ENCODE measurements at regions not wholly inside any gene's neighbourhood (a gene's known extent, or its start where the extent isn't known, plus 50 kb on each side); places are given as distances from the start of the nearest gene placed in this dataset.
"Not testable (repeated sequence)": the region's sequence is repeated elsewhere in the genome, so short reads cannot be mapped to it uniquely, and the experiment has no call there.

- Mint-ChIP-seq H3K36me3 (ENCODE audit: low read depth) (no peaks in the 10 kb centered on the region), H3K9me3 (no peaks in the 10 kb centered on the region), H3K4me1 (no peaks in the 10 kb centered on the region), H3K4me3 (no peak overlapping the region), H3K27ac (no peak overlapping the region), H3K27me3 (peaks cover 38% of the 10 kb centered on the region)
- ChIA-PET CTCF (interaction anchor here (0.6 kb wide), 1 partner anchor 17 kb away, joined by 3 read pairs; no protein-coding TSS in a partner anchor), POLR2A (no interaction called here)
- DNase-seq, result no peak
These were observed 65.3 kb downstream of the CDO1 start for GRCh38 chr5:115751176-115751575.

GRCh38 chr5:115749016-115749415 lies 67.4 kb downstream of the CDO1 start:
- no peak for DNase-seq
- ChIA-PET POLR2A (no interaction called here), CTCF (interaction anchor here (1.3 kb wide), 1 partner anchor 10 kb away, joined by 4 read pairs; no protein-coding TSS in a partner anchor)
- H3K27ac Mint-ChIP-seq, result no peak overlapping the region
- H3K4me1 Mint-ChIP-seq, result no peaks in the 10 kb centered on the region
- peaks cover 7% of the 10 kb centered on the region for H3K9me3 Mint-ChIP-seq
- H3K36me3 Mint-ChIP-seq (ENCODE audit: low read depth), result no peaks in the 10 kb centered on the region
- H3K27me3 Mint-ChIP-seq, result peaks cover 38% of the 10 kb centered on the region
- no peak overlapping the region for H3K4me3 Mint-ChIP-seq

DNA sequence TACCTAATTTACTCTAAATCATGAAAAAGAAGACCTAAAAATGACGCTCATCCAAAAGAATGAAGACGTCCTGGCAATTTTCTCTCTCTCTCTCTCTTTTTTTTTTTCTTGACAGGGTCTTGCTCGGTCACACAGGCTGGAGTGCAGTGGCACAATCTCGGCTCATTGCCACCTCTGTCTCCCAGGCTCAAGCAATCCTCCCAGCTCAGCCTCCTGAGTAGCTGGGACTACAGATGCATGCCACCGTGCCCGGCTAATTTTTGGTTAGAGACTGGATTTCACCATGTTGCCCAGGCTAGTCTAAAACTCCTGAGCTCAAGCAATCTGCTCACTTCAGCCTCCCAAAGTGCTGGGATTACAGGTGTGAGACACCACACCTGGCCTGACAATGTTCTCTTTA lies 77.2 kb downstream of the CDO1 start:
- peaks cover 27% of the 10 kb centered on the region for H3K27me3 Mint-ChIP-seq

DNA sequence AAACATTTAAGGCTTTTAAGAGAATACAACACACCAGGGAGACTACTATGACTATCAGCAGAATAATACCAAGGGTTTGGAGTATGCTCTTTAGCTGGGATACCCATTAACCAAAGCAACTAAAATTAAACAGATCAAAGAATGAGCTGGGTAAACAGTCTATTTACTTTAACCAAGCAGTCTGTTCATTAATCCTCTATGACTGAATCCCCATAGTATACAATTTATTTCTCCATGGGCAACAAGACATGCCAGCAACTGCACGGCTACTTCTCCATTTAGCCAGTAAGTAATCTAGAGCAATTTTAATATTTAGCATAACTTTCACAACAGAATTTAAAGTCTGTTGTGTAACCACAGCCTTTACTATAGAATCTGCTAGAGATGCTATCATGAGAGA lies 77.6 kb downstream of the CDO1 start:
- POLR2A ChIA-PET, result no interaction called here
- Mint-ChIP-seq H3K4me1 (peaks cover 2% of the 10 kb centered on the region), H3K36me3 (ENCODE audit: low read depth) (no peaks in the 10 kb centered on the region), H3K27me3 (peaks cover 28% of the 10 kb centered on the region), H3K4me3 (no peak overlapping the region), H3K9me3 (peaks cover under 1% of the 10 kb centered on the region), H3K27ac (no peak overlapping the region)
- no peak for DNase-seq
- CTCF ChIA-PET, result interaction anchor here (1.3 kb wide), 1 partner anchor 11 kb away, joined by 4 read pairs; no protein-coding TSS in a partner anchor

More for the DNA sequence above, 77.2 kb downstream of the CDO1 start:
- H3K27ac Mint-ChIP-seq; H3K4me3 Mint-ChIP-seq; DNase-seq; H3K9me3 Mint-ChIP-seq; POLR2A ChIA-PET; H3K36me3 Mint-ChIP-seq (ENCODE audit: low read depth); H3K4me1 Mint-ChIP-seq: not testable (repeated sequence)
- CTCF ChIA-PET, result interaction anchor here (1.3 kb wide), 1 partner anchor 10 kb away, joined by 4 read pairs; no protein-coding TSS in a partner anchor

DNA sequence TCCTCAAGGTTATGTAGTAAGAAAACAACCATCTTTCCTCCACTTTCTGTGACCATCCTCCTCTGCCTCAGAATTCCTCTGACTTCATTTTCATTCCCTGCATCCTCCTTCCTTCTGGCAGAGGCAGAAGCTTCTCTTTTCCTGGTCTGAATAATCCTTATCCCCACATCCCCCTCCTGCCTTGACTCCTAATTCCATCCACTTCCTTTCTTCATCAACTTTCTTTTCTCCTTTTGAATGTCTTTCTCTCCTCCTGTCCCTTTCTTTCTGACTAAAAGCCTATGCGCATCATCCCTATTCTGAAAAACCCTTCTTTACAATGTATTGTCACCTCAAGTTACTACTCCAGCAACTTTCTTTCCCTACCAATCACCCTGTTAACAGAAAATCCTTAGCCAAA lies 79.0 kb downstream of the CDO1 start:
- no peak for DNase-seq
- H3K27ac Mint-ChIP-seq, result no peak overlapping the region
- H3K36me3 Mint-ChIP-seq (ENCODE audit: low read depth), result no peaks in the 10 kb centered on the region
- peaks cover 33% of the 10 kb centered on the region for H3K27me3 Mint-ChIP-seq
- H3K9me3 Mint-ChIP-seq, result no peaks in the 10 kb centered on the region
- CTCF ChIA-PET, result no interaction called here
- POLR2A ChIA-PET, result no interaction called here
- peaks cover 2% of the 10 kb centered on the region for H3K4me1 Mint-ChIP-seq
- no peak overlapping the region for H3K4me3 Mint-ChIP-seq

DNA sequence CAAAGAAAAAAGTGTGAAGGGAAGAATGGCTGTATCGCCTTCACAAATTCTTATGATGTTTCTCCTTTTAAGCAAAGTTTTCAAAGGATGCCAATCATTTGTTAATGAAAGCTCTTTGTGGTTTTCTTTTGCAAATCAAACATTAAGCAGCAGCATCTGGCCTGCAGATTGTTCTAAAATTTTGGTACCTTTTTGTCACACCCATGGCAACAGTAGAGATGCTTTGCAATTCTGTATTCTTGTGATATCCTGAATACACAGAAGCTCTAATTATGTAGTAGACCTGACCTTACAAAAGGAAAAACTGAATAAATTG lies 79.8 kb downstream of the CDO1 start:
- no peaks in the 10 kb centered on the region for H3K9me3 Mint-ChIP-seq
- peaks cover 2% of the 10 kb centered on the region for H3K4me1 Mint-ChIP-seq
- H3K4me3 Mint-ChIP-seq, result no peak overlapping the region
- no peak for DNase-seq
- ChIA-PET POLR2A (no interaction called here), CTCF (no interaction called here)
- peaks cover 35% of the 10 kb centered on the region for H3K27me3 Mint-ChIP-seq
- no peak overlapping the region for H3K27ac Mint-ChIP-seq
- H3K36me3 Mint-ChIP-seq (ENCODE audit: low read depth), result no peaks in the 10 kb centered on the region

- DNase-seq, result no peak
- H3K4me3 Mint-ChIP-seq, result no peak overlapping the region
- peaks cover 2% of the 10 kb centered on the region for H3K4me1 Mint-ChIP-seq
- POLR2A ChIA-PET, result no interaction called here
- no peak overlapping the region for H3K27ac Mint-ChIP-seq
- peaks cover 36% of the 10 kb centered on the region for H3K27me3 Mint-ChIP-seq
- no peaks in the 10 kb centered on the region for H3K9me3 Mint-ChIP-seq
- CTCF ChIA-PET, result no interaction called here
- H3K36me3 Mint-ChIP-seq (ENCODE audit: low read depth), result no peaks in the 10 kb centered on the region
These were observed 80.3 kb downstream of the CDO1 start for GRCh38 chr5:115736004-115736689.

- no peak for DNase-seq
- Mint-ChIP-seq H3K36me3 (ENCODE audit: low read depth) (no peaks in the 10 kb centered on the region), H3K4me1 (peaks cover 2% of the 10 kb centered on the region), H3K4me3 (no peak overlapping the region), H3K9me3 (no peaks in the 10 kb centered on the region), H3K27ac (no peak overlapping the region), H3K27me3 (peaks cover 34% of the 10 kb centered on the region)
- POLR2A ChIA-PET, result no interaction called here
- CTCF ChIA-PET, result no interaction called here
These were observed 81.1 kb downstream of the CDO1 start for GRCh38 chr5:115735108-115735998.

DNA sequence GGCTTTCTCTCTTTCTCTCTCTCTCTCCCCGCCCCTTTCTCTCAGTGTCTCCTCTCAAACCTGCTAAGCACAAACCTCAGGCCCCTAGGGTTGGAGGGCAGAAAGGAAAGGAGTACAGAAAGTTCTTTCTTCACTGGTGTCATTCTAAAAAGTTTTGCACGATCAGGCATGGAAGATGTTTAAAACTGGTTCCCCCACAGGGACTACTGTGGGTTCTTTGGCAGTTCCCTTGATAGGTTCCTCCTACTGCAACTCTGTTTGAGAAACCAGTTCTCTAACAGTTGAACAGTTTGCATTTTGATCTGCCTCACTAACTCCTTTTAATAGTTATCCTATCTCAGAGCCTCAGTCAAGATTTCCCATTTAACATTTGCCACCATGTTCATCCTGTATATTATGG lies 82.9 kb downstream of the CDO1 start:
- CTCF ChIA-PET, result no interaction called here
- Mint-ChIP-seq H3K36me3 (ENCODE audit: low read depth) (no peaks in the 10 kb centered on the region), H3K27me3 (peaks cover 37% of the 10 kb centered on the region), H3K27ac (no peak overlapping the region), H3K4me1 (peaks cover 2% of the 10 kb centered on the region), H3K4me3 (no peak overlapping the region), H3K9me3 (no peaks in the 10 kb centered on the region)
- no peak for DNase-seq
- POLR2A ChIA-PET, result no interaction called here

DNA sequence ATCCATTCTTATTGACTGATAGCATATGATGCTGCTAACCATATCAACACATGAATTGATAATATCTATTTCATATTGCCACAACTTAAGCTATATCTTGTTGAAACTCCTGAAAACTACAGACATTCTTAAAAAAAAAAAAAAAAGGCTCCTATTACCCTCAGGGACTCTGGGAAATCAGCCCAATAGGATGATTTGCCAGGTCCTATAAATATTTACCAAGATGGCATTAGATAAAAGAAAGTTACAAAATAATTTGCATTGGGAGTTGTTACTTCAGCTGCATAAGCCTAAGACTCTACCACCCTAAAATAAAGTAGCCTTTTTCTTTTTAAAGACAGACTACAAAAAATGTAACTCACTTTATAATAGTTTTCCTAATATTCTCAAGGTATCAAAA lies 84.4 kb downstream of the CDO1 start:
- H3K4me3 Mint-ChIP-seq, result no peak overlapping the region
- ChIA-PET POLR2A (no interaction called here), CTCF (no interaction called here)
- H3K36me3 Mint-ChIP-seq (ENCODE audit: low read depth), result no peaks in the 10 kb centered on the region
- H3K27ac Mint-ChIP-seq, result no peak overlapping the region
- DNase-seq, result no peak
- peaks cover 2% of the 10 kb centered on the region for H3K4me1 Mint-ChIP-seq
- no peaks in the 10 kb centered on the region for H3K9me3 Mint-ChIP-seq
- H3K27me3 Mint-ChIP-seq, result peaks cover 30% of the 10 kb centered on the region

DNA sequence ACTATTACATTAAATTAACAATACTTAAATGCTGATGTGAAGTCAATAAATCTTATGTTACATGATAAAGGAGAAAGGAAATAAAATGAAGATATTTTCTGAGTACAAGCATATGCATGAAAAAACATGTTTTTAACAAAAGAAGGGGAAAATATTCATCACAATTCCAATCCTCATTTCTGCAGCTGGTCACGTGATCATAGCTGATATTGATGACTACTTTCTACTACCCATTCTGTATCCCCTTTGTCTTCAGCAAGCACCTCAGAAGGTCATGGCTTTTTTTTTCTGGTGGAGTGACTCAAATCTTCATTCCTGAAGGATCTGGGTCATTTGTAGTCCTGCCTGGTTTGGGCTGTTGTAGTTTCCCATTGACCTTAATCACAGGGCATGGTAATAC lies 90.9 kb downstream of the CDO1 start:
- Mint-ChIP-seq H3K9me3 (no peaks in the 10 kb centered on the region), H3K4me3 (no peak overlapping the region), H3K27ac (no peak overlapping the region), H3K36me3 (ENCODE audit: low read depth) (no peaks in the 10 kb centered on the region), H3K27me3 (peaks cover 12% of the 10 kb centered on the region), H3K4me1 (no peaks in the 10 kb centered on the region)
- DNase-seq, result no peak
- ChIA-PET POLR2A (no interaction called here), CTCF (no interaction called here)

DNA sequence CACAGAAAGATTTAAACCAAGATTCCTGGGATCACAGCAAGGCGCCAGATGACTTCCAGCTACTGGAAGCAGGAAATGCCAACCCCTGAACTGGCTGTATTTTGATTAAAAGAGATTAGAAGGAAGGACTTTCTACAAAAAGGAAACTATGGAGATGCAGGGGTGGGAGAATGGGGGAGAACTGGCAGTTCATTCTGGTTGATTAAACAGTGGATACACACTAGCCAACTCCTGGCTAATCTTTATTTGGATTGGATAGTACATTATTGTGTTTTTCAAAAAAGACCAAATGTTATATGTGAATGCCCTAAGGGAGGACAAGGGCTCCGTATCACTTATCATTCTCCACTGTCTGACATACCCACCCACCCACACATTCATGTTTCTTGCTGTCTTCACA lies 93.2 kb downstream of the CDO1 start:
- Mint-ChIP-seq H3K36me3 (ENCODE audit: low read depth) (no peaks in the 10 kb centered on the region), H3K27ac (no peak overlapping the region), H3K4me3 (no peak overlapping the region), H3K27me3 (peaks cover 15% of the 10 kb centered on the region), H3K9me3 (no peaks in the 10 kb centered on the region), H3K4me1 (no peaks in the 10 kb centered on the region)
- DNase-seq, result no peak
- POLR2A ChIA-PET, result no interaction called here
- CTCF ChIA-PET, result no interaction called here

DNA sequence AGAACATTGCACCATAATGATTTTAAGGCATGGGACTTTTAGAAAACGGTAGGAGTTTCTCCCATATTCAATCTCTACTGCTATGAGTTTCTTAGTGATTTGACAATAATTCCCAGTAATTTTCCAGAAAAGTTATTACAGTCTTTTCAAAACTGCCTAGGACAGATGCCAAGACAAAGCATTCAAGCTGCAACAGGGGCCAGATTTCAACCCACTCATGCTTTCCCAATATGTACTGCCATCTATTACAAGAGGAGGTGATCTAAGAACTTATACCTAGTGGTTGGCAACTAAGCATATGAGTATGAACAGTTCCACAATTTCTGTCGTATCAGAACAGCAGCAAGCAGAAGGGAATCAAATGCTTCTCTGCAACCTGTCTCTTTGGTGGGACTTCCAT lies 95.1 kb upstream of the TMED7 start:
- Mint-ChIP-seq H3K4me1 (no peaks in the 10 kb centered on the region), H3K4me3 (no peak overlapping the region), H3K9me3 (no peaks in the 10 kb centered on the region), H3K27me3 (peaks cover 24% of the 10 kb centered on the region), H3K36me3 (ENCODE audit: low read depth) (no peaks in the 10 kb centered on the region), H3K27ac (no peak overlapping the region)
- ChIA-PET CTCF (no interaction called here), POLR2A (no interaction called here)
- DNase-seq, result no peak

DNA sequence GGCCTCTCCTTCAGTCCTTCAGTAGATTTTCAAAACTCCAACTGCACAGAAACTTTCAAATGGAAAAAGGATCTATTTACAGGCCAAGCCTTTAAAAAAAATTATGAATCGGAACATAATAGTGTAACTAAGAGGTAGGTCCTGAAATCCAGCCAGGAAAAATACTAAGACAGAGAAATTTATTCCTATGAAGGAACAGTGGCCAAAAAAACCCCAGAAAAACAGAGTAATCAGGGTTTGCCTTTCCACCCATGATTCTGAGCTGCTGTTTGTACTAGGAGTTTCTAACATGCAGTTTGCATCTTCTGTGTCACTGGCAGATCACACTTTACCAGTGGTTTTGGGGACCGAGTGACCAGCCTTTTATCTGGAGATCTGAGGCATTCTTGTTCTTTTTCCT lies 93.1 kb upstream of the TMED7 start:
- no peaks in the 10 kb centered on the region for H3K9me3 Mint-ChIP-seq
- H3K27me3 Mint-ChIP-seq, result peaks cover 27% of the 10 kb centered on the region
- POLR2A ChIA-PET, result no interaction called here
- DNase-seq, result no peak
- no peak overlapping the region for H3K4me3 Mint-ChIP-seq
- CTCF ChIA-PET, result interaction anchor here (0.6 kb wide), 1 partner anchor 53 kb away, joined by 3 read pairs; no protein-coding TSS in a partner anchor
- H3K36me3 Mint-ChIP-seq (ENCODE audit: low read depth), result no peaks in the 10 kb centered on the region
- no peak overlapping the region for H3K27ac Mint-ChIP-seq
- no peaks in the 10 kb centered on the region for H3K4me1 Mint-ChIP-seq

Measured in activated CD4-positive, alpha-beta T cell treated with anti-CD3 and anti-CD28 coated beads, Interleukin-2, amount 10 ng/mL, durations not matched to agents 7 days and 5 days (primary cell).